GM13977 (cell line): ENCODE measurements at regions not wholly inside any gene's neighbourhood (a gene's known extent, or its start where the extent isn't known, plus 50 kb on each side); places are given as distances from the start of the nearest gene placed in this dataset.
A peak's percentile ranks its signal among the peaks of the same experiment; 100 is the strongest.

ENCODE experiments used
- DNase-seq: peaks from one replicate; pipeline ENCODE4 v3.0.0; 2012; ENCODE audit warnings: low spot score
- in situ Hi-C: fragments of 300-500 bp; cut with MboI; formaldehyde crosslinking; loops from one replicate; pipeline ENCODE4 v1.12.0; 2022; ENCODE audit warnings: low sequenced_read_pairs, low pct_unique_long_range_greater_than_20kb, mixed read lengths, inconsistent platforms; ENCODE audit not compliant: unreplicated experiment
- TF ChIP-seq, protein P1 (sequence below): IDR thresholded peaks from 2 replicates; pipeline ENCODE4 v1.5.1; 2012; ENCODE audit warnings: mild to moderate bottlenecking, control low read depth; ENCODE audit not compliant: insufficient read depth; ENCODE audit errors: extremely low read depth, missing control alignments

DNA sequence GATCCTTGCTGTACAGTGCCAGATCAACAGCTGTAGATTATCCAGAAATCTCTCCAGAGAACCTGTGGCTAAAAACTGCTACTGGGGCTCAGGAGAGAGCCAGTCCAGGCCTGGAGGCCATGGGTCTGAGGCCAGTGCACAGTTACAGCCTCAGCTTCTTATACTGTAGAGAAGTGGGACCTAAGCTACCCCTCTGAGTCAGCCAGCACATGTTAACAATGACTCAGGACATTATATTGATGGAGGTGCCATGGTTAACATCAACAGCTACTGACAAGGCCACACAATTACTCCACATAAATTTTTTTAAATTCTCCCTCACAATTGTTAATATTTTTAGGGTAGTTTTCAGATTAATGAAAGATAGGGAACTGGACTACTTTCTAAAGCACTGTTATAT lies 138.5 kb downstream of the RBM26 start:
- no peak for DNase-seq
- TF ChIP-seq, protein P1, sequence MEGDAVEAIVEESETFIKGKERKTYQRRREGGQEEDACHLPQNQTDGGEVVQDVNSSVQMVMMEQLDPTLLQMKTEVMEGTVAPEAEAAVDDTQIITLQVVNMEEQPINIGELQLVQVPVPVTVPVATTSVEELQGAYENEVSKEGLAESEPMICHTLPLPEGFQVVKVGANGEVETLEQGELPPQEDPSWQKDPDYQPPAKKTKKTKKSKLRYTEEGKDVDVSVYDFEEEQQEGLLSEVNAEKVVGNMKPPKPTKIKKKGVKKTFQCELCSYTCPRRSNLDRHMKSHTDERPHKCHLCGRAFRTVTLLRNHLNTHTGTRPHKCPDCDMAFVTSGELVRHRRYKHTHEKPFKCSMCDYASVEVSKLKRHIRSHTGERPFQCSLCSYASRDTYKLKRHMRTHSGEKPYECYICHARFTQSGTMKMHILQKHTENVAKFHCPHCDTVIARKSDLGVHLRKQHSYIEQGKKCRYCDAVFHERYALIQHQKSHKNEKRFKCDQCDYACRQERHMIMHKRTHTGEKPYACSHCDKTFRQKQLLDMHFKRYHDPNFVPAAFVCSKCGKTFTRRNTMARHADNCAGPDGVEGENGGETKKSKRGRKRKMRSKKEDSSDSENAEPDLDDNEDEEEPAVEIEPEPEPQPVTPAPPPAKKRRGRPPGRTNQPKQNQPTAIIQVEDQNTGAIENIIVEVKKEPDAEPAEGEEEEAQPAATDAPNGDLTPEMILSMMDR = no peak
- in situ Hi-C loops = no loop called here

DNA sequence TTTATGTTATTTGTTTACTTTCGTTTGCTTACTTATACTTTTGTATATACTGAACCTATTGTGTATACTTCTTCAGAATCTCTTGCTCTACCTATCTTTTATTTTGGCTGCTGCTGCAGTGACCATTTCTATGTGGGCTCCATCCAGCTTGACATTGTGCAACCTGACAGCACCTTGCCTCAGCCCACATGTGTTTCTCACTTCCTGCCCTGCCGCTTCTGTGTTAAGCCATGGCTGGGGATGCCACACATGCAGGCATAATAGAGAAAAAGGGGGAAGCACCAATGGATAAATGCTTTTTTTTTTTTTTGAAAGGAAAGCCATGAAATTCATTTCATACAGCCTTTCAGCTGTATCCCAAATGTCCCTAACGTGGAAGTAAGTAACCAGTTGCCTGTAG lies 147.6 kb downstream of the RBM26 start:
- no peak for DNase-seq
- in situ Hi-C loops = no loop called here
- TF ChIP-seq, protein P1 = no peak

DNA sequence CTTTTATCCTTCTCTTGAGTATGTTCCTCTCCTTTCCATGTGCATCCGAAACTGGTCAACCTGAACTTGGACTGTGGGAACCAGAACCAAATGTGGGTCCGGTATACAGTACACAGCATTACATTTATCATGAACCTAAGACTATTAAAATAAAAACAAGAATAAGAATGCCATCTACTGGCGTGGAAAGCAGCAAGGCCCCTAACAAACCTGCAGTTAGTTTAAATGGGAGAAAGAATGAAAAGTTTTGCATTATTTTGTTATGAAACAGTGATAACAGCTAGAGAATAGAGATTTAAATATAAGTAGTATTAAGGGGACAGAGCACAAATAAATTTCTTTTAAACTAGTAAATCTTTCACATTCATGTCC lies 159.5 kb downstream of the RBM26 start:
- peak; percentile 16 for DNase-seq
- TF ChIP-seq, protein P1 = peak; percentile 48
- in situ Hi-C loops = no loop called here

DNA sequence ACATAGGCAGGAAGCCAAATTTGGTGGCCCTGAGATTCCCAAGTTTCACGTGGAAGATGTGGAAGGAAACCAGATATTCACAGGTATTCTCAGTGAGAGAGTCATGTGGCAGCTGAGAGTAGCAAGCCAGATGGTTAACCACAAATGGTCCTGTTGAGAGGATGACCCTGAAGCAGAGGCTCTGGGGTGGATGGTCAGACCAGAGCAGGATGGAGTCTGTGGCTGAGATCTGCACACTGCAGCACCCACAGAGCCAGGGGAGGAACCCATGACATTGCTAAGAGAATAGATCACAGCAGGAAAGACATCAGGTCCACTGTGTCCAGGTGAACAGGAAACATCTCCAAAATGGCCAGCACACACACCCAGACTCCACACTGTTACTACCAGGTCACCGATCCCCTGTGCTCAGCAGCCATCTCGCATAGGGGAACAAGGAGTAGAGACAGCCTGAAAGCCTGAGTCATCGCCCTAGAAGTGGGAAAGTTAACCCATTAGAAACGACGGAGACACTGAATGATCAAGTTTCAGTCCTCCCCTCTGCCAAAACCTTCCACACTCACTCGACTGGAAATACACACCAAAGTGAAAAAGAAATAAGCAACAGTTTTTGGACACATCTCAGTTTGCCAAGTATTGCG lies 160.0 kb downstream of the RBM26 start:
- TF ChIP-seq, protein P1 = no peak
- in situ Hi-C loops = no loop called here
- no peak for DNase-seq

DNA sequence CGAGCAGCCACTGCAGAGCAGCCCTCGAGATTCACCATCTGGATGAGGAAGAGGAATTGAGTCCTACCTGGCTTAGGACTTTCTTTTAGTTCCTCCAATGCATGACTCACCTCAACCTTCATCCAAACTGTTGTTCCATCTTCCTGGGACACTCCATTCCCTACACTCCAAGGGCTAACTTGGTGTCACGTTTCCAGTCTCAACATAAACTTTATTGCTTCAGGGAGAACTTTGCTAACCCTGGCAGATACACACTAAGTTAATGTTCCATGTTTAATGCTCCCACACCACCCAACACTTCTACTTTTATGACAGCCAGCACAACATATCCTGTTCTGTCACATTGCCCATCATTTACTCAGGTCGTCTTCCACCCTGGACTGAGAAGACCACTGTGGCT lies 164.4 kb downstream of the RBM26 start:
- in situ Hi-C loops = no loop called here
- TF ChIP-seq, protein P1 = no peak
- DNase-seq = no peak

DNA sequence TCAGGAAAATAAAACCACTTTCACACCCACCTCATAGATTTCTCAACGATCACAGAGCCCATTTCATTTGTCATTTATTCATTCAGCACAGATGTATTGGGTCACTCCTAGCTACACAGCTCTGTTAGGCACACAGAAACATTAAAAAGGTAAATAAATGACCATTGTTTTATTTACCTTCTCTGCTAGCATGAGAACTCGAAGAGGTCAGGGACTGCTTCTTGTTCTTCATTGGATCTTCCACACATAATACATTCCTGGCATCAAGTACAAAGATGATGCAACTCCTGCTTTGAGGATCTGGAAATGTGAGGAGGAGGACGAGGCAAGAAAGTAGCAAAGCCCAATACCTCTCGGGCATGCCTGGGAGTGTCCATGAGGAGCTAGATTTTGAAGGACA lies 168.1 kb downstream of the RBM26 start:
- in situ Hi-C loops = no loop called here
- TF ChIP-seq, protein P1 = no peak
- DNase-seq = no peak
